Stomach (tissue), 4 donors: ENCODE measurements at regions not wholly inside any gene's neighbourhood (a gene's known extent, or its start where the extent isn't known, plus 50 kb on each side); places are given as distances from the start of the nearest gene placed in this dataset.

Source experiments
- POLR2A ChIP-seq, 4 donors: fragments of 450-650 bp; IDR thresholded peaks; one replicate each; pipeline ENCODE4 v1.6.1; 2016; ENCODE audit warnings: antibody characterized with exemption in 4 of 4, control low read depth in 2 of 4, mild to moderate bottlenecking in 1 of 4, moderate library complexity in 1 of 4
- TF ChIP-seq, protein P1 (sequence below), 7 experiments: fragments of 450-650 bp in 4 of 7; fragments of 200-600 bp in 3 of 7; sonication (generic) in 3 of 7; IDR thresholded peaks; one replicate each; pipeline ENCODE4 v1.5.1; 2016 to 2019; ENCODE audit warnings: antibody characterized with exemption in 7 of 7, control low read depth in 2 of 7, mild to moderate bottlenecking in 1 of 7

DNA sequence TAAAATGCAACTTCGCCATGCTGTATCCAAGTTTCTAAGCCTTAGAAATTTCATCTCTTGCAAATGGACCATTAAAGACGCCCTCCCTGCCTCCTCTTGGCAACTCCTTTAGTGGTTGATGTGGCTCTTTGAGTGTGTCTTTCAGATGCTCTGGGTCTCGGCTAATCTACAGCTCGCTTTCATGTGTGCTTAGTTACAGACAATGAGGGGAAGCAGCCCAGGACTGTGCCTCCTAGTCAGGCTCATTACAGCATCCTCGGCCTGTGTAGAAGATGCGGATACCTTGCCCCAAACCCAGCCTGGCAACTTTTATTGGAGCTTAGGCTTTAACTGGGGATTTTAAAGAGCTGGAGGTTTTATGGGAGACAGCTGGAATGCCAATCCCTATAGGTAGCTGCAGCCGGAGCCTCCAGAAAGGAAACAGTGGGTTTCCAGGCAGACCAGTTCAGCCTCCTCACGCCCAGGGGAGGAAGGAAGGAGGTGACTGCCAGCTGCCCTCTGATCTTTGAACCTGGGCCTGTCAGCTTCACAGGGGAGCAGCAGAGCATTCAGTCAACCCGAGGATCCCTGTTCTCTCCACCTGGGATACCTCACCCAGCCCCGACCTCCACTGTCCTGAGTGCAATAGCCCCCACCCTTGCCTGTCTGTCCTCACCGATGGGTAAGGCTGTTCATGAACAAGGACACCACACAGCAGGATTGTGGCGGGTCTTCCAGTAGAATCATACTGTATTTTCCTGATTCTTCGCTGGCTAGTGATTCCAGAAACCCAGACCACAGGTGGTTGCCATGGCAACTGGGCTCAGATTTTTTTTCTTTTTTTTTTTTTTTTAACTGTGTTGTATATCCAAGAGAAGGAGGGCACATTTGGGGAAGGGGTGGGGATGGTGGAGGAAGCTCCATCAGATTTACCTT, 638.5 kb downstream of the MED13L start:
- TF ChIP-seq, protein P1, sequence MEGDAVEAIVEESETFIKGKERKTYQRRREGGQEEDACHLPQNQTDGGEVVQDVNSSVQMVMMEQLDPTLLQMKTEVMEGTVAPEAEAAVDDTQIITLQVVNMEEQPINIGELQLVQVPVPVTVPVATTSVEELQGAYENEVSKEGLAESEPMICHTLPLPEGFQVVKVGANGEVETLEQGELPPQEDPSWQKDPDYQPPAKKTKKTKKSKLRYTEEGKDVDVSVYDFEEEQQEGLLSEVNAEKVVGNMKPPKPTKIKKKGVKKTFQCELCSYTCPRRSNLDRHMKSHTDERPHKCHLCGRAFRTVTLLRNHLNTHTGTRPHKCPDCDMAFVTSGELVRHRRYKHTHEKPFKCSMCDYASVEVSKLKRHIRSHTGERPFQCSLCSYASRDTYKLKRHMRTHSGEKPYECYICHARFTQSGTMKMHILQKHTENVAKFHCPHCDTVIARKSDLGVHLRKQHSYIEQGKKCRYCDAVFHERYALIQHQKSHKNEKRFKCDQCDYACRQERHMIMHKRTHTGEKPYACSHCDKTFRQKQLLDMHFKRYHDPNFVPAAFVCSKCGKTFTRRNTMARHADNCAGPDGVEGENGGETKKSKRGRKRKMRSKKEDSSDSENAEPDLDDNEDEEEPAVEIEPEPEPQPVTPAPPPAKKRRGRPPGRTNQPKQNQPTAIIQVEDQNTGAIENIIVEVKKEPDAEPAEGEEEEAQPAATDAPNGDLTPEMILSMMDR (IDR thresholded peaks at IDR 0.05), result no peak
- no peak for TF ChIP-seq POLR2A (IDR thresholded peaks at IDR 0.05)
